IMR-90 (cell line): ENCODE measurements at regions not wholly inside any gene's neighbourhood (a gene's known extent, or its start where the extent isn't known, plus 50 kb on each side); places are given as distances from the start of the nearest gene placed in this dataset.

ENCODE experiments used
- ATAC-seq: fragments of 200-7000 bp; cut with Tn5 transposase; 2 replicates; pipeline ENCODE4 v1.9.1; 2020; ENCODE audit warnings: low read depth, mild to moderate bottlenecking, moderate library complexity
- BruUV-seq: library from RNA; stranded (reverse); fragments of 400-500 nt; replicated peaks from 2 replicates; lab custom pipeline; 2021; lab: Mats Ljungman, UMichigan
- CTCF ChIA-PET: fragments of 300-600 bp; formaldehyde crosslinking; extraction: SDS; loops from one replicate; lab custom pipeline; 2021; ENCODE audit warnings: antibody characterized with exemption; lab: Yijun Ruan, JAX
- POLR2A ChIA-PET: fragments of 300-600 bp; sonication (Branson Sonifier 250); formaldehyde crosslinking; loops from one replicate; lab custom pipeline; 2022; ENCODE audit warnings: antibody characterized with exemption; ENCODE audit not compliant: unreplicated experiment; lab: Charles Lee
- DNase-seq: peaks from one replicate; pipeline ENCODE4 v3.0.0; 2013
- H2AFZ ChIP-seq: replicated peaks from 2 replicates; pipeline ENCODE3; 2013; ENCODE audit warnings: low read length, mild to moderate bottlenecking; ENCODE audit not compliant: poor library complexity
- H2AK5ac ChIP-seq: 2 replicates; pipeline ENCODE4 v1.6.1; 2013; ENCODE audit warnings: low read depth, low read length, inconsistent platforms
- H2AK9ac ChIP-seq: replicated peaks from 2 replicates; pipeline ENCODE3; 2013; ENCODE audit warnings: mild to moderate bottlenecking, low read depth, low read length, moderate library complexity; ENCODE audit not compliant: poor library complexity
- H2BK120ac ChIP-seq: 2 replicates; pipeline ENCODE4 v1.6.1; 2013; ENCODE audit warnings: low read depth, low read length, inconsistent platforms
- H2BK15ac ChIP-seq: 3 replicates; pipeline ENCODE4 v1.6.1; 2013; ENCODE audit warnings: low read depth, low read length, inconsistent platforms
- H2BK20ac ChIP-seq: 2 replicates; pipeline ENCODE4 v1.6.1; 2013; ENCODE audit warnings: low read depth, mild to moderate bottlenecking, inconsistent platforms, low read length, moderate library complexity
- H2BK5ac ChIP-seq: 2 replicates; pipeline ENCODE4 v1.6.1; 2013; ENCODE audit warnings: mild to moderate bottlenecking, low read depth, low read length, inconsistent platforms; ENCODE audit not compliant: poor library complexity, severe bottlenecking
- H3K14ac ChIP-seq: replicated peaks from 2 replicates; pipeline ENCODE4 v1.6.1; 2013; ENCODE audit warnings: low read depth, low read length, inconsistent platforms
- H3K18ac ChIP-seq: 2 replicates; pipeline ENCODE4 v1.6.1; 2013; ENCODE audit warnings: low read depth, low read length, control low read depth
- H3K23ac ChIP-seq: 2 replicates; pipeline ENCODE4 v1.6.1; 2013; ENCODE audit warnings: low read depth, low read length, inconsistent platforms
- H3K27ac ChIP-seq: 2 replicates; pipeline ENCODE4 v1.5.1; 2013; ENCODE audit warnings: mild to moderate bottlenecking, control low read depth, low read length; ENCODE audit not compliant: insufficient read depth
- H3K27me3 ChIP-seq: 2 replicates; pipeline ENCODE4 v1.6.1; 2013; ENCODE audit warnings: low read length; ENCODE audit not compliant: control insufficient read depth, insufficient read depth
- H3K36me3 ChIP-seq: 2 replicates; pipeline ENCODE4 v1.6.1; 2013; ENCODE audit warnings: low read length, mixed read lengths; ENCODE audit not compliant: control insufficient read depth, insufficient read depth
- H3K4ac ChIP-seq: 2 replicates; pipeline ENCODE4 v1.6.1; 2013; ENCODE audit warnings: low read depth, low read length, inconsistent platforms
- H3K4me1 ChIP-seq: 2 replicates; pipeline ENCODE4 v1.6.1; 2013; ENCODE audit warnings: low read length, mixed read lengths; ENCODE audit not compliant: control insufficient read depth, insufficient read depth
- H3K4me2 ChIP-seq: 2 replicates; pipeline ENCODE4 v1.6.1; 2013; ENCODE audit warnings: low read depth, mild to moderate bottlenecking, control low read depth, low read length, moderate library complexity
- H3K4me3 ChIP-seq: 2 replicates; pipeline ENCODE4 v1.5.1; 2013; ENCODE audit warnings: low read depth, mild to moderate bottlenecking, control low read depth, low read length, moderate library complexity; ENCODE audit not compliant: insufficient read depth
- H3K56ac ChIP-seq: 2 replicates; pipeline ENCODE4 v1.6.1; 2013; ENCODE audit warnings: low read length, inconsistent platforms; ENCODE audit not compliant: insufficient read depth; ENCODE audit errors: extremely low read depth
- H3K79me1 ChIP-seq, 2 experiments: 2 replicates each; pipeline ENCODE4 v1.6.1; 2013; ENCODE audit warnings: low read length in 2 of 2, inconsistent platforms in 1 of 2, low read depth in 1 of 2
- H3K9ac ChIP-seq: 2 replicates; pipeline ENCODE4 v1.6.1; 2013; ENCODE audit warnings: low read depth, low read length, control low read depth
- H3K9me1 ChIP-seq: 2 replicates; pipeline ENCODE4 v1.6.1; 2013; ENCODE audit warnings: low read length, inconsistent platforms; ENCODE audit not compliant: insufficient read depth
- H3K9me3 ChIP-seq: 2 replicates; pipeline ENCODE4 v1.6.1; 2013; ENCODE audit warnings: low read length; ENCODE audit not compliant: control insufficient read depth, insufficient read depth
- H4K20me1 ChIP-seq: 2 replicates; pipeline ENCODE4 v1.6.1; 2013; ENCODE audit warnings: low read length, inconsistent platforms; ENCODE audit not compliant: insufficient read depth
- H4K5ac ChIP-seq: 2 replicates; pipeline ENCODE4 v1.6.1; 2013; ENCODE audit warnings: mild to moderate bottlenecking, low read depth, low read length, control low read depth
- H4K8ac ChIP-seq, 2 experiments: 2 replicates each; pipeline ENCODE4 v1.6.1; 2013; ENCODE audit warnings: low read depth in 2 of 2, low read length in 2 of 2, control low read depth in 1 of 2, inconsistent platforms in 1 of 2
- H4K91ac ChIP-seq: 2 replicates; pipeline ENCODE4 v1.6.1; 2013; ENCODE audit warnings: low read depth, low read length, inconsistent platforms; ENCODE audit not compliant: insufficient read depth
- CTCF ChIP-seq: conservative IDR thresholded peaks from 2 replicates; pipeline ENCODE4 v1.5.1; 2012; ENCODE audit warnings: mild to moderate bottlenecking, low read depth, low read length, improper control_type of control experiment
- MAZ ChIP-seq: IDR thresholded peaks from 2 replicates; pipeline ENCODE4 v1.6.1; 2012; ENCODE audit warnings: low read depth, mild to moderate bottlenecking, low read length, improper control_type of control experiment, moderate library complexity, borderline replicate concordance
- WGBS, 2 experiments: methylation state at CpG; one replicate each; pipeline versions ENCODE4 v1.1.5 to v1.1.7; 2013; ENCODE audit warnings: missing lambda C conversion rate in 2 of 2; ENCODE audit not compliant: insufficient read length in 1 of 2; ENCODE audit errors: extremely low coverage in 2 of 2; 5-methylcytosine and 5-hydroxymethylcytosine counted together
- dilution Hi-C: fragments of 300-500 bp; cut with HindIII; formaldehyde crosslinking; loops from one replicate; pipeline ENCODE4 v1.14.3; 2018; ENCODE audit warnings: low sequenced_read_pairs; ENCODE audit not compliant: unreplicated experiment
- in situ Hi-C: fragments of 300-500 bp; cut with MboI; formaldehyde crosslinking; loops from 3 replicates; pipeline ENCODE4 v1.14.3; 2019; ENCODE audit warnings: low sequenced_read_pairs, inconsistent platforms, mixed read lengths
- intact Hi-C: fragments of 100-400 bp; cut with micrococcal nuclease; formaldehyde crosslinking; loops from 2 replicates; pipeline ENCODE4 v1.10.0; 2022
- TF ChIP-seq, protein P1 (sequence below): fragments of 150-350 bp; IDR thresholded peaks from 2 replicates; pipeline ENCODE4 v1.6.1; 2017; ENCODE audit warnings: mild to moderate bottlenecking, antibody characterized with exemption, low read length, low read depth
- TF ChIP-seq, protein P2 (sequence below): fragments of 150-350 bp; IDR thresholded peaks from 2 replicates; pipeline ENCODE4 v1.6.1; 2016; ENCODE audit warnings: low read depth, mild to moderate bottlenecking, low read length, moderate library complexity, borderline replicate concordance

DNA sequence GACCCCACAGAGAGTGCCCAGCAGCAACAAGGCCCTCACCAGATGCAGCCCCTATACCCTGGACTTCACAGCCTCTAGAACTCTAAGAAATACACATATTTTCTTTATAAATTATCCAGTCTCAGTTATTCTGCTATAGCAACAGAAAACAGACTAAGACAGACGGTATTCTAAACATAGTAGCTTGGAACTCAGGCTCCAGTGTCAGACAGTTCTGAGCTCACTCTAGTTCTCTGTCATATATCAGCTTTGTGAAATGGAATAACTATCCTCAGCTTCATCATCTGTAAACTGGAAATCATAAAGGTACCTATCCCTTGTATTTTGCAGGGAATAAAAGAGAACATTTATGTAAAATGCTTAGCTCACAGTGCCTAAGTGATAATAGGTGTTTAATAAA lies 127.4 kb downstream of the GLUL start:
- Histone ChIP-seq H3K79me1 (no peaks in the 10 kb centered on the region), H2BK120ac (no peak overlapping the region), H4K8ac (no peak overlapping the region), H3K9me1 (no peaks in the 10 kb centered on the region), H2AK9ac (no peak overlapping the region), H3K23ac (no peak overlapping the region), H2AFZ (no peak overlapping the region), H3K56ac (no peak overlapping the region), H3K4ac (no peak overlapping the region), H2BK5ac (no peak overlapping the region), H3K27me3 (no peaks in the 10 kb centered on the region; the same call in 1 of the 2 replicates), H3K14ac (no peak overlapping the region), H3K36me3 (no peaks in the 10 kb centered on the region), H4K20me1 (no peaks in the 10 kb centered on the region), H3K27ac (no peak overlapping the region), H3K9ac (no peak overlapping the region), H2AK5ac (no peak overlapping the region), H3K18ac (no peak overlapping the region), H3K4me2 (no peak overlapping the region), H3K4me1 (no peaks in the 10 kb centered on the region), H3K4me3 (no peak overlapping the region), H4K5ac (no peak overlapping the region), H4K91ac (no peak overlapping the region), H2BK15ac (no peak overlapping the region), H2BK20ac (no peak overlapping the region), H3K9me3 (no peaks in the 10 kb centered on the region)
- in situ Hi-C loops = no loop called here
- dilution Hi-C loops = no loop called here
- CTCF ChIA-PET = no interaction called here
- intact Hi-C loops = no loop called here
- POLR2A ChIA-PET = no interaction called here
- WGBS, 2 experiments = no CpG with 5 or more reads among the region's 1 CpG
- BruUV-seq = no TSS peak
- no peak for DNase-seq
- TF ChIP-seq CTCF (no peak), MAZ (no peak)
- TF ChIP-seq, protein P1, sequence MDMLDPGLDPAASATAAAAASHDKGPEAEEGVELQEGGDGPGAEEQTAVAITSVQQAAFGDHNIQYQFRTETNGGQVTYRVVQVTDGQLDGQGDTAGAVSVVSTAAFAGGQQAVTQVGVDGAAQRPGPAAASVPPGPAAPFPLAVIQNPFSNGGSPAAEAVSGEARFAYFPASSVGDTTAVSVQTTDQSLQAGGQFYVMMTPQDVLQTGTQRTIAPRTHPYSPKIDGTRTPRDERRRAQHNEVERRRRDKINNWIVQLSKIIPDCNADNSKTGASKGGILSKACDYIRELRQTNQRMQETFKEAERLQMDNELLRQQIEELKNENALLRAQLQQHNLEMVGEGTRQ = no peak
- TF ChIP-seq, protein P2, sequence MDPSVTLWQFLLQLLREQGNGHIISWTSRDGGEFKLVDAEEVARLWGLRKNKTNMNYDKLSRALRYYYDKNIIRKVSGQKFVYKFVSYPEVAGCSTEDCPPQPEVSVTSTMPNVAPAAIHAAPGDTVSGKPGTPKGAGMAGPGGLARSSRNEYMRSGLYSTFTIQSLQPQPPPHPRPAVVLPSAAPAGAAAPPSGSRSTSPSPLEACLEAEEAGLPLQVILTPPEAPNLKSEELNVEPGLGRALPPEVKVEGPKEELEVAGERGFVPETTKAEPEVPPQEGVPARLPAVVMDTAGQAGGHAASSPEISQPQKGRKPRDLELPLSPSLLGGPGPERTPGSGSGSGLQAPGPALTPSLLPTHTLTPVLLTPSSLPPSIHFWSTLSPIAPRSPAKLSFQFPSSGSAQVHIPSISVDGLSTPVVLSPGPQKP = no peak
- no peak for ATAC-seq
